Breast epithelium (tissue), 3 donors: ENCODE measurements at regions not wholly inside any gene's neighbourhood (a gene's known extent, or its start where the extent isn't known, plus 50 kb on each side); places are given as distances from the start of the nearest gene placed in this dataset.

Experiments used
- POLR2A ChIP-seq: fragments of 450-650 bp; IDR thresholded peaks from one replicate; pipeline ENCODE4 v1.6.1; 2016; ENCODE audit warnings: antibody characterized with exemption, mild to moderate bottlenecking, moderate library complexity
- POLR2AphosphoS5 ChIP-seq, 3 donors: sonication (generic); formaldehyde crosslinking; IDR thresholded peaks; one replicate each; pipeline ENCODE4 v1.6.1; 2017; ENCODE audit warnings: antibody characterized with exemption in 3 of 3
- TF ChIP-seq, protein P1 (sequence below), 3 donors: fragments of 450-650 bp; IDR thresholded peaks; one replicate each; pipeline ENCODE4 v1.5.1; 2016 to 2017; ENCODE audit warnings: antibody characterized with exemption in 3 of 3, mild to moderate bottlenecking in 3 of 3, moderate library complexity in 3 of 3

DNA sequence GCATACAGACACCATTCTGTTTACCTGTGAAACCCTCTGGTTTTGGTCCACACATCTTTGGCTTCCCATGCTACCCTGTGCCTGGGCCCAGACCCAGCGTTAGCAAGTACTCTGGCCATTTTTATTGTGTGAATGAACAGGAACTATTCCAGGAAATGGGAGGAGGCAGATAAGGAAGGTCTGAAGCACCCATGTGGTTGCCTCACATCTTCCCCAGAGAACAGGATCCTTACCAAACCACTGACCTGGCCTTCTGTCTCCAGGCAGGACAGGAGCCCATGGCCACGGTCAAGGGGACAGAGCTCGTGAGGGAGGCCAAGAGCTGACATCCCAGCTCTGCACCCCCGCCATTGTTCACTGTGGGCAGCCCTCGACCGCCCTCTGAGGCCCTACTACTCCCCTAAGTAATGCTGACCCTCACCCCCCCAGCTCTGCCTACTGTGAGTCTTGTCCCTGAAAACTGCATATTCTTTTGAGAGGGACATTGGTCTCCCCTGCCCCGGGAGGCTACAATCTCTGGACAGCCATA lies 97.7 kb upstream of the TP53I11 start:
- TF ChIP-seq, protein P1, sequence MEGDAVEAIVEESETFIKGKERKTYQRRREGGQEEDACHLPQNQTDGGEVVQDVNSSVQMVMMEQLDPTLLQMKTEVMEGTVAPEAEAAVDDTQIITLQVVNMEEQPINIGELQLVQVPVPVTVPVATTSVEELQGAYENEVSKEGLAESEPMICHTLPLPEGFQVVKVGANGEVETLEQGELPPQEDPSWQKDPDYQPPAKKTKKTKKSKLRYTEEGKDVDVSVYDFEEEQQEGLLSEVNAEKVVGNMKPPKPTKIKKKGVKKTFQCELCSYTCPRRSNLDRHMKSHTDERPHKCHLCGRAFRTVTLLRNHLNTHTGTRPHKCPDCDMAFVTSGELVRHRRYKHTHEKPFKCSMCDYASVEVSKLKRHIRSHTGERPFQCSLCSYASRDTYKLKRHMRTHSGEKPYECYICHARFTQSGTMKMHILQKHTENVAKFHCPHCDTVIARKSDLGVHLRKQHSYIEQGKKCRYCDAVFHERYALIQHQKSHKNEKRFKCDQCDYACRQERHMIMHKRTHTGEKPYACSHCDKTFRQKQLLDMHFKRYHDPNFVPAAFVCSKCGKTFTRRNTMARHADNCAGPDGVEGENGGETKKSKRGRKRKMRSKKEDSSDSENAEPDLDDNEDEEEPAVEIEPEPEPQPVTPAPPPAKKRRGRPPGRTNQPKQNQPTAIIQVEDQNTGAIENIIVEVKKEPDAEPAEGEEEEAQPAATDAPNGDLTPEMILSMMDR (IDR thresholded peaks at IDR 0.05) = no peak
- TF ChIP-seq POLR2A (no peak), POLR2AphosphoS5 (IDR thresholded peaks at IDR 0.05) (no peak)
